C4-2B (cell line): ENCODE measurements at regions not wholly inside any gene's neighbourhood (a gene's known extent, or its start where the extent isn't known, plus 50 kb on each side); places are given as distances from the start of the nearest gene placed in this dataset.

Experiments
- CTCF ChIP-seq: fragments of 450-650 bp; conservative IDR thresholded peaks from 2 replicates; pipeline ENCODE4 v1.5.1; 2017; ENCODE audit warnings: mild to moderate bottlenecking
- ZFX ChIP-seq: fragments of 450-650 bp; IDR thresholded peaks from 2 replicates; pipeline ENCODE4 v1.6.1; 2017

- TF ChIP-seq CTCF (no peak), ZFX (no peak)
Measured at GRCh38 chr6:164871783-164872182, 437.6 kb downstream of the C6orf118 start.
